H9 (cell line): ENCODE measurements at regions not wholly inside any gene's neighbourhood (a gene's known extent, or its start where the extent isn't known, plus 50 kb on each side); places are given as distances from the start of the nearest gene placed in this dataset.

Experiments used
- DNase-seq: peaks from one replicate; pipeline ENCODE4 v3.0.0-alpha.2; 2017
- H2AFZ ChIP-seq: one replicate; pipeline ENCODE4 v1.6.1; 2013; ENCODE audit warnings: mild to moderate bottlenecking, low read length, control low read depth, moderate library complexity
- H2AK5ac ChIP-seq: 2 replicates; pipeline ENCODE4 v1.6.1; 2013; ENCODE audit warnings: low read length, control low read depth, mixed read lengths; ENCODE audit not compliant: insufficient read length
- H2BK120ac ChIP-seq: one replicate; pipeline ENCODE4 v1.6.1; 2013; ENCODE audit warnings: low read depth, mild to moderate bottlenecking, low read length, control low read depth, inconsistent platforms; ENCODE audit not compliant: poor library complexity, severe bottlenecking
- H2BK12ac ChIP-seq: 2 replicates; pipeline ENCODE4 v1.6.1; 2013; ENCODE audit warnings: low read length, control low read depth, mixed read lengths, low read depth; ENCODE audit not compliant: insufficient read length
- H2BK15ac ChIP-seq: 2 replicates; pipeline ENCODE4 v1.6.1; 2013; ENCODE audit warnings: low read depth, low read length, control low read depth
- H2BK20ac ChIP-seq: one replicate; pipeline ENCODE4 v1.6.1; 2013; ENCODE audit warnings: low read depth, mild to moderate bottlenecking, low read length, control low read depth, inconsistent platforms; ENCODE audit not compliant: poor library complexity, severe bottlenecking
- H2BK5ac ChIP-seq: 2 replicates; pipeline ENCODE4 v1.6.1; 2013; ENCODE audit warnings: low read length, control low read depth, mixed read lengths; ENCODE audit not compliant: insufficient read length
- H3K14ac ChIP-seq: 2 replicates; pipeline ENCODE4 v1.6.1; 2013; ENCODE audit warnings: low read length, control low read depth; ENCODE audit not compliant: insufficient read depth
- H3K18ac ChIP-seq: 2 replicates; pipeline ENCODE4 v1.6.1; 2013; ENCODE audit warnings: low read depth, mild to moderate bottlenecking, mixed read lengths, low read length, control low read depth; ENCODE audit not compliant: insufficient read length
- H3K23ac ChIP-seq: 2 replicates; pipeline ENCODE4 v1.6.1; 2013; ENCODE audit warnings: low read length, control low read depth, mixed read lengths, low read depth; ENCODE audit not compliant: insufficient read length
- H3K23me2 ChIP-seq: 2 replicates; pipeline ENCODE4 v1.6.1; 2013; ENCODE audit warnings: low read depth, mild to moderate bottlenecking, mixed read lengths, low read length, control low read depth; ENCODE audit not compliant: insufficient read length, poor library complexity, severe bottlenecking
- H3K27ac ChIP-seq: 2 replicates; pipeline ENCODE4 v1.5.1; 2013; ENCODE audit warnings: low read length, control low read depth, mixed read lengths, low read depth; ENCODE audit not compliant: insufficient read length
- H3K27me3 ChIP-seq: 2 replicates; pipeline ENCODE4 v1.6.1; 2013; ENCODE audit warnings: low read length, control low read depth, inconsistent platforms; ENCODE audit not compliant: insufficient read depth
- H3K4ac ChIP-seq: 2 replicates; pipeline ENCODE4 v1.6.1; 2013; ENCODE audit warnings: low read depth, mild to moderate bottlenecking, control low read depth, inconsistent platforms, low read length, moderate library complexity
- H3K4me1 ChIP-seq: 2 replicates; pipeline ENCODE4 v1.6.1; 2013; ENCODE audit warnings: low read length, control low read depth, inconsistent platforms; ENCODE audit not compliant: insufficient read depth
- H3K4me2 ChIP-seq: 2 replicates; pipeline ENCODE4 v1.6.1; 2013; ENCODE audit warnings: low read length, control low read depth, mixed read lengths; ENCODE audit not compliant: insufficient read length, insufficient read depth
- H3K56ac ChIP-seq: 2 replicates; pipeline ENCODE4 v1.6.1; 2013; ENCODE audit warnings: low read depth, mild to moderate bottlenecking, mixed read lengths, low read length, control low read depth; ENCODE audit not compliant: insufficient read length
- H3K79me1 ChIP-seq: 2 replicates; pipeline ENCODE4 v1.6.1; 2013; ENCODE audit warnings: low read depth, mild to moderate bottlenecking, moderate library complexity, low read length, control low read depth, inconsistent platforms; ENCODE audit not compliant: insufficient read depth, poor library complexity, severe bottlenecking
- H3K79me2 ChIP-seq: 2 replicates; pipeline ENCODE4 v1.6.1; 2013; ENCODE audit warnings: low read length, control low read depth, inconsistent platforms; ENCODE audit not compliant: insufficient read depth
- H3K9ac ChIP-seq: 2 replicates; pipeline ENCODE4 v1.6.1; 2013; ENCODE audit warnings: low read length, control low read depth, mixed read lengths; ENCODE audit not compliant: insufficient read length; ENCODE audit errors: extremely low read depth
- H3K9me3 ChIP-seq: one replicate; pipeline ENCODE4 v1.6.1; 2013; ENCODE audit warnings: low read depth, low read length, inconsistent platforms; ENCODE audit not compliant: control insufficient read depth
- H3T11ph ChIP-seq: one replicate; pipeline ENCODE4 v1.6.1; 2013; ENCODE audit warnings: mild to moderate bottlenecking, low read length, control low read depth, inconsistent platforms
- H4K20me1 ChIP-seq: one replicate; pipeline ENCODE4 v1.6.1; 2013; ENCODE audit not compliant: control insufficient read depth, insufficient read length, insufficient read depth
- H4K5ac ChIP-seq: 2 replicates; pipeline ENCODE4 v1.6.1; 2013; ENCODE audit warnings: low read depth, mild to moderate bottlenecking, mixed read lengths, low read length, control low read depth; ENCODE audit not compliant: insufficient read length
- H4K8ac ChIP-seq: replicated peaks from 2 replicates; pipeline ENCODE4 v1.6.1; 2013; ENCODE audit warnings: low read length, control low read depth, mixed read lengths, low read depth; ENCODE audit not compliant: insufficient read length
- H4K91ac ChIP-seq: 2 replicates; pipeline ENCODE4 v1.6.1; 2013; ENCODE audit warnings: low read depth, mild to moderate bottlenecking, moderate library complexity, mixed read lengths, low read length, control low read depth; ENCODE audit not compliant: insufficient read length
- H3K27ac Mint-ChIP-seq, 3 experiments: 2 replicates in 2 of 3; 3 replicates in 1 of 3; pipeline ENCODE4 v1.8.0; 2020 to 2021; ENCODE audit warnings: mixed read lengths in 3 of 3, mild to moderate bottlenecking in 1 of 3, moderate library complexity in 1 of 3
- H3K27me3 Mint-ChIP-seq: 2 replicates; pipeline ENCODE4 v1.8.0; 2021; ENCODE audit warnings: low read depth, mild to moderate bottlenecking, moderate library complexity, mixed read lengths
- H3K36me3 Mint-ChIP-seq, 3 experiments: 2 replicates in 2 of 3; 3 replicates in 1 of 3; pipeline ENCODE4 v1.8.0; 2020 to 2021; ENCODE audit warnings: low read depth in 3 of 3, mixed read lengths in 3 of 3; ENCODE audit not compliant: insufficient read depth in 1 of 3
- H3K4me1 Mint-ChIP-seq, 2 experiments: 2 replicates each; pipeline ENCODE4 v1.8.0; 2020; ENCODE audit warnings: mixed read lengths in 2 of 2
- H3K4me3 Mint-ChIP-seq, 2 experiments: 2 replicates in 1 of 2; 3 replicates in 1 of 2; pipeline ENCODE4 v1.8.0; 2020 to 2021; ENCODE audit warnings: mild to moderate bottlenecking in 2 of 2, mixed read lengths in 2 of 2, moderate library complexity in 1 of 2
- H3K9me3 Mint-ChIP-seq, 2 experiments: 2 replicates in 1 of 2; 3 replicates in 1 of 2; pipeline ENCODE4 v1.8.0; 2020; ENCODE audit warnings: mild to moderate bottlenecking in 2 of 2, mixed read lengths in 2 of 2, moderate library complexity in 1 of 2
- CTCF ChIP-seq: fragments of 200-600 bp; sonication (generic); conservative IDR thresholded peaks from 3 replicates; pipeline ENCODE4 v1.8.0; 2021; ENCODE audit warnings: antibody characterized with exemption, mild to moderate bottlenecking
- WGBS: extraction: QIAGEN DNeasy Blood & Tissue Kit; methylation state at CpG from one replicate; pipeline ENCODE4 v1.1.7; 2013; ENCODE audit warnings: missing lambda C conversion rate, low lambda C conversion rate, mixed read lengths; ENCODE audit not compliant: insufficient read length; ENCODE audit errors: extremely low coverage; 5-methylcytosine and 5-hydroxymethylcytosine counted together

- Histone ChIP-seq H3K79me2 (no peaks in the 10 kb centered on the region), H3K4me2 (no peak overlapping the region), H3K14ac (no peak overlapping the region), H2BK120ac (no peak overlapping the region), H2BK15ac (no peak overlapping the region), H2AK5ac (no peak overlapping the region), H3K18ac (no peak overlapping the region), H3K9me3 (no peaks in the 10 kb centered on the region), H3K56ac (no peak overlapping the region), H3K27me3 (no peaks in the 10 kb centered on the region), H3K23ac (no peak overlapping the region), H3K4ac (no peak overlapping the region), H2BK12ac (no peak overlapping the region), H3T11ph (no peak overlapping the region), H4K8ac (no peak overlapping the region), H2BK5ac (no peak overlapping the region), H3K23me2 (no peaks in the 10 kb centered on the region), H2BK20ac (no peak overlapping the region), H4K20me1 (no peaks in the 10 kb centered on the region), H4K5ac (no peak overlapping the region), H3K9ac (no peak overlapping the region), H3K27ac (no peak overlapping the region), H3K4me1 (no peaks in the 10 kb centered on the region; the same call in 1 of the 2 replicates), H2AFZ (no peak overlapping the region), H4K91ac (no peak overlapping the region), H3K79me1 (no peaks in the 10 kb centered on the region)
- Mint-ChIP-seq H3K4me1 (peaks cover 19 to 20% of the 10 kb centered on the region in 2 experiments), H3K36me3 (no peaks in the 10 kb centered on the region), H3K27ac (0 out of 7 replicates have a peak overlapping the region, but pooled peaks of 1 of the 3 experiments have one; percentile 18), H3K9me3 (no peaks in the 10 kb centered on the region), H3K27me3 (no peaks in the 10 kb centered on the region; the same call in 1 of the 2 replicates), H3K4me3 (no peak overlapping the region)
- no peak for DNase-seq
- TF ChIP-seq CTCF: no peak
- no CpG with 5 or more reads among the region's 1 CpG for WGBS
Measured at GRCh38 chr2:175580652-175581051, 399.1 kb upstream of the ATP5MC3 start.
